Esophagus squamous epithelium (tissue), 5 donors: ENCODE measurements at regions not wholly inside any gene's neighbourhood (a gene's known extent, or its start where the extent isn't known, plus 50 kb on each side); places are given as distances from the start of the nearest gene placed in this dataset.
"Not testable (repeated sequence)": the region's sequence is repeated elsewhere in the genome, so short reads cannot be mapped to it uniquely, and the experiment has no call there.

ENCODE experiments used
- DNase-seq: peaks from one replicate; lab custom pipeline; 2025; lab: John Stamatoyannopoulos, UW
- H3K27ac ChIP-seq, 4 donors: fragments of 200-600 bp; sonication (generic); one replicate each; pipeline ENCODE4 v1.5.1; 2016 to 2019; ENCODE audit warnings: mild to moderate bottlenecking in 1 of 4
- H3K27me3 ChIP-seq, 4 donors: fragments of 200-600 bp; sonication (generic); 1 replicate in 3 of 4; 2 replicates in 1 of 4; pipeline versions ENCODE4 v1.5.1 to v1.6.0; 2017 to 2021; ENCODE audit warnings: antibody characterized with exemption in 1 of 4
- H3K36me3 ChIP-seq, 3 donors: fragments of 200-600 bp; sonication (generic); one replicate each; pipeline ENCODE4 v1.5.1; 2016 to 2019
- H3K4me1 ChIP-seq, 3 donors: fragments of 200-600 bp; sonication (generic); one replicate each; pipeline ENCODE4 v1.5.1; 2017 to 2019
- H3K4me3 ChIP-seq, 4 donors: fragments of 200-600 bp; sonication (generic); 1 replicate in 3 of 4; 2 replicates in 1 of 4; pipeline ENCODE4 v1.5.1; 2016 to 2019; ENCODE audit warnings: mild to moderate bottlenecking in 2 of 4, moderate library complexity in 1 of 4
- H3K9me3 ChIP-seq, 3 donors: fragments of 200-600 bp; sonication (generic); one replicate each; pipeline ENCODE4 v1.5.1; 2016 to 2019
- POLR2A ChIP-seq, 4 donors: fragments of 450-650 bp; IDR thresholded peaks; one replicate each; pipeline ENCODE4 v1.6.1; 2017; ENCODE audit warnings: antibody characterized with exemption in 4 of 4, mild to moderate bottlenecking in 4 of 4, moderate library complexity in 3 of 4
- WGBS, 2 donors: methylation state at CpG; one replicate each; pipeline ENCODE4 v1.1.5; 2018; 5-methylcytosine and 5-hydroxymethylcytosine counted together
- intact Hi-C: fragments of 100-400 bp; cut with DNase I; formaldehyde crosslinking; loops from one replicate; pipeline ENCODE4 v1.15.0; 2022
- TF ChIP-seq, protein P1 (sequence below), 6 experiments: fragments of 450-650 bp in 4 of 6; fragments of 200-600 bp in 2 of 6; sonication (generic) in 2 of 6; IDR thresholded peaks; one replicate each; pipeline ENCODE4 v1.5.1; 2016 to 2019; ENCODE audit warnings: antibody characterized with exemption in 6 of 6, mild to moderate bottlenecking in 4 of 6, moderate library complexity in 4 of 6
- donor health status: DM: yes; HTN: yes; CAD: no.

- H3K27ac ChIP-seq = no peak overlapping the region
- H3K4me3 ChIP-seq = no peak overlapping the region
- H3K27me3 ChIP-seq = no peaks in the 10 kb centered on the region
- H3K36me3 ChIP-seq = no peaks in the 10 kb centered on the region
- no peaks in the 10 kb centered on the region for H3K9me3 ChIP-seq
- intact Hi-C loops = no loop called here
- H3K4me1 ChIP-seq = no peaks in the 10 kb centered on the region
- no peak for DNase-seq
- TF ChIP-seq POLR2A (IDR thresholded peaks at IDR 0.05) = no peak
- TF ChIP-seq, protein P1, sequence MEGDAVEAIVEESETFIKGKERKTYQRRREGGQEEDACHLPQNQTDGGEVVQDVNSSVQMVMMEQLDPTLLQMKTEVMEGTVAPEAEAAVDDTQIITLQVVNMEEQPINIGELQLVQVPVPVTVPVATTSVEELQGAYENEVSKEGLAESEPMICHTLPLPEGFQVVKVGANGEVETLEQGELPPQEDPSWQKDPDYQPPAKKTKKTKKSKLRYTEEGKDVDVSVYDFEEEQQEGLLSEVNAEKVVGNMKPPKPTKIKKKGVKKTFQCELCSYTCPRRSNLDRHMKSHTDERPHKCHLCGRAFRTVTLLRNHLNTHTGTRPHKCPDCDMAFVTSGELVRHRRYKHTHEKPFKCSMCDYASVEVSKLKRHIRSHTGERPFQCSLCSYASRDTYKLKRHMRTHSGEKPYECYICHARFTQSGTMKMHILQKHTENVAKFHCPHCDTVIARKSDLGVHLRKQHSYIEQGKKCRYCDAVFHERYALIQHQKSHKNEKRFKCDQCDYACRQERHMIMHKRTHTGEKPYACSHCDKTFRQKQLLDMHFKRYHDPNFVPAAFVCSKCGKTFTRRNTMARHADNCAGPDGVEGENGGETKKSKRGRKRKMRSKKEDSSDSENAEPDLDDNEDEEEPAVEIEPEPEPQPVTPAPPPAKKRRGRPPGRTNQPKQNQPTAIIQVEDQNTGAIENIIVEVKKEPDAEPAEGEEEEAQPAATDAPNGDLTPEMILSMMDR (IDR thresholded peaks at IDR 0.05) = no peak
Measured at GRCh38 chrX:125436855-125437254, 117.2 kb downstream of the TEX13C start.

- Histone ChIP-seq H3K27me3 (no peaks in the 10 kb centered on the region), H3K4me1 (no peaks in the 10 kb centered on the region), H3K27ac (no peak overlapping the region), H3K36me3 (no peaks in the 10 kb centered on the region), H3K4me3 (no peak overlapping the region), H3K9me3 (no peaks in the 10 kb centered on the region)
- WGBS, 2 donors = 74 to 80% methylated on average over 1 to 3 of the region's 3 CpGs
- DNase-seq = no peak
- intact Hi-C loops = no loop called here
- TF ChIP-seq, protein P1 (IDR thresholded peaks at IDR 0.05) = no peak
- TF ChIP-seq POLR2A (IDR thresholded peaks at IDR 0.05) = no peak
Measured at GRCh38 chrX:125439194-125439849, 119.7 kb downstream of the TEX13C start.

- H3K27me3 ChIP-seq = no peaks in the 10 kb centered on the region
- H3K9me3 ChIP-seq = no peaks in the 10 kb centered on the region
- DNase-seq = no peak
- no peak overlapping the region for H3K27ac ChIP-seq
- no peaks in the 10 kb centered on the region for H3K4me1 ChIP-seq
- WGBS, 2 donors = 83% methylated on average over 1 of the region's 1 CpG; no CpG with 5 or more reads in 1 of the 2 donors
- H3K36me3 ChIP-seq = no peaks in the 10 kb centered on the region
- H3K4me3 ChIP-seq = no peak overlapping the region
- intact Hi-C loops = no loop called here
- no peak for TF ChIP-seq POLR2A (IDR thresholded peaks at IDR 0.05)
- TF ChIP-seq, protein P1 (IDR thresholded peaks at IDR 0.05) = no peak
Measured at GRCh38 chrX:125444659-125445058, 125.0 kb downstream of the TEX13C start.

DNA sequence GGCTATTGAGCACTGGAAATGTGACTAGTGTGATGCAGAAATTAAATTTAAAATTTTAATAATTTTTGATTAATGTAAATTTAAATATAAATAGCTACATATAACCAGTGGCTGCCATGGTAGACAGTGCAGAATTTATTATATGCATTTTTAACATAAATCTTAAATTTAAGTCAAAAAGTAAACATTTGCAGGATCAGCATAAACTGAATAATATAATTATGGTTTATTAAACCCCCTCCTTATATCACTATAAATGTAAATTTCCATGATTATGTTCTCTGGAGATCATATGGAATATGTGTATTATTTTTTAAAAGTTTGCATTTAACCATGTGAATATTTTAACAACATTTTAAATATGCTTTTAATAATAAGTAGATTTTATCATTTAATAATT, 155.8 kb downstream of the TEX13C start:
- DNase-seq = no peak
- no peak for TF ChIP-seq POLR2A (IDR thresholded peaks at IDR 0.05)
- TF ChIP-seq, protein P1 (IDR thresholded peaks at IDR 0.05) = no peak
- Histone ChIP-seq H3K9me3 (no peaks in the 10 kb centered on the region), H3K27ac (no peak overlapping the region), H3K27me3 (no peaks in the 10 kb centered on the region), H3K4me3 (no peak overlapping the region), H3K4me1 (no peaks in the 10 kb centered on the region), H3K36me3 (no peaks in the 10 kb centered on the region)
- intact Hi-C loops = no loop called here

GRCh38 chrX:125492439-125492838, 172.8 kb downstream of the TEX13C start:
- WGBS, 2 donors = 58 to 63% methylated on average over 2 of the region's 2 CpGs
- Histone ChIP-seq H3K27me3 (no peaks in the 10 kb centered on the region), H3K4me1 (no peaks in the 10 kb centered on the region), H3K27ac (no peak overlapping the region), H3K36me3 (no peaks in the 10 kb centered on the region), H3K9me3 (no peaks in the 10 kb centered on the region), H3K4me3 (no peak overlapping the region)
- TF ChIP-seq, protein P1 (IDR thresholded peaks at IDR 0.05) = no peak
- TF ChIP-seq POLR2A (IDR thresholded peaks at IDR 0.05) = no peak
- DNase-seq = no peak
- intact Hi-C loops = no loop called here

DNA sequence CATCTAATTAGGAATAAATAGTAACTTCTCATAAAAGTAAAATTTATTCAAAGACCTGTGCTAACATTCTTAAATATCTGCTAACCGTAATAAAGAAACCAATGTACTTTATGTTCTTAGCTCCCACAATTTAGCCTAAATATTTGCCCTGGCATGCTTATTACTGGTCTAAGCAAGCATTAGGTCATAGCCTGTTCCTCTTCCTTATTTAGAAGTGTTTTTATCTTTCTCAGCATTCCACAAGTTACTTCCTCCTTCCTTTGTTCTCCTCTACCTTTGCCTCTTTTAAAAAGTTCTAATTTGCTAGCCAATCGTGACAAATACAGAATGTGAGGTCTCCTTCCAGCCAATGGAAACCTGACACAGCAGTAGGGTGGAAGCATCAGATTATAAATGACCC, 173.3 kb downstream of the TEX13C start:
- whole genome bisulfite sequencing, 2 donors = 36 to 44% methylated on average over 2 of the region's 2 CpGs
- H3K4me1 ChIP-seq, H3K27me3 ChIP-seq, H3K9me3 ChIP-seq, H3K4me3 ChIP-seq, intact Hi-C loops, H3K36me3 ChIP-seq, H3K27ac ChIP-seq, DNase-seq: not testable (repeated sequence)
